ENCODE measurements at regions not wholly inside any gene's neighbourhood (a gene's known extent, or its start where the extent isn't known, plus 50 kb on each side); places are given as distances from the start of the nearest gene placed in this dataset.

DNA sequence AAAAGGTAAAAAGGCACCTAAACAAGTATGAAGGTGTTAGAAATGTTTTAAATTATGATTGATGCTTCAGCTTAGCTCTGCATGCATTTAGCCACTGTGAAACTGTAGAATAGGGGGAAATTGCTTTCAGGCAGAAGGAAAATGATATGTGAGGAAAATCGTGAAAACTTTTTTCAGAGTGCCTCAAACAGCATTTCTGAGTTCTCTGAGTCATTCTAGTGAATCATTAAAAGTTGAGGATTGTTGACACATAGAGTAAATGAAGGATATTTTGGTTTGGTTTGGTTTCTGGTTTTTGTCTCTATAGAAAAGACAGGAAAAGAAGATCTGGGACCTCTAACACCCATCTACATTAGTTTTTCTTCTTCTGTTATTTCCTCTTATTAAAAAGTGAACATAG is 332.5 kb upstream of the TRAM1L1 start:
- TF ChIP-seq, protein P1, sequence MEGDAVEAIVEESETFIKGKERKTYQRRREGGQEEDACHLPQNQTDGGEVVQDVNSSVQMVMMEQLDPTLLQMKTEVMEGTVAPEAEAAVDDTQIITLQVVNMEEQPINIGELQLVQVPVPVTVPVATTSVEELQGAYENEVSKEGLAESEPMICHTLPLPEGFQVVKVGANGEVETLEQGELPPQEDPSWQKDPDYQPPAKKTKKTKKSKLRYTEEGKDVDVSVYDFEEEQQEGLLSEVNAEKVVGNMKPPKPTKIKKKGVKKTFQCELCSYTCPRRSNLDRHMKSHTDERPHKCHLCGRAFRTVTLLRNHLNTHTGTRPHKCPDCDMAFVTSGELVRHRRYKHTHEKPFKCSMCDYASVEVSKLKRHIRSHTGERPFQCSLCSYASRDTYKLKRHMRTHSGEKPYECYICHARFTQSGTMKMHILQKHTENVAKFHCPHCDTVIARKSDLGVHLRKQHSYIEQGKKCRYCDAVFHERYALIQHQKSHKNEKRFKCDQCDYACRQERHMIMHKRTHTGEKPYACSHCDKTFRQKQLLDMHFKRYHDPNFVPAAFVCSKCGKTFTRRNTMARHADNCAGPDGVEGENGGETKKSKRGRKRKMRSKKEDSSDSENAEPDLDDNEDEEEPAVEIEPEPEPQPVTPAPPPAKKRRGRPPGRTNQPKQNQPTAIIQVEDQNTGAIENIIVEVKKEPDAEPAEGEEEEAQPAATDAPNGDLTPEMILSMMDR (IDR thresholded peaks at IDR 0.05; ENCODE audit: low read depth, low read length, missing control alignments), result no peak

DNA sequence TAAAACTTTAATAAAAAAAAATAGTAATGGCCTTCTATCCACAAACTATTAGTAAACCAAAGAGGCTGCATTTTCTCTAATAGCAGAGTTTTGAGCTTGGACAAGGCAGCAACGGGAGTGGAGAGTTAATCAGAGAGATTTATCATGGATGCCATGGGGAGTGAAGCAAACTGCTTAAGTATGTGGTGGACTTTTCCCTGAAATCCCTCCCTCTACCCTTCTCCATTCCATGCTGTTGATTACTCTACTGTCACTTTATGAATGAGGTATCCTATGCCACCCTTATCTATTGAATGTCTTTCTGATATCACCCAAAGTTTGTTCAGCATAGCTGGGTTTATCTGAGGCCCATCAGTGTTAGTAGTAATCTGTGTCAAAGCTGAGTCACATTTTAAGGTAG is 335.6 kb upstream of the TRAM1L1 start:
- TF ChIP-seq, protein P1 (IDR thresholded peaks at IDR 0.05; ENCODE audit: low read depth, low read length, missing control alignments), result no peak
- H3K4me3 ChIP-seq (replicated peaks; ENCODE audit: low read depth, low read length), result no peak overlapping the region
- DNase-seq (ENCODE audit: extremely low read depth, low read depth), result no peak

More for the DNA sequence above, 332.5 kb upstream of the TRAM1L1 start:
- no peak for DNase-seq (ENCODE audit: extremely low read depth, low read depth)
- H3K4me3 ChIP-seq (replicated peaks; ENCODE audit: low read depth, low read length), result no peak overlapping the region

DNA sequence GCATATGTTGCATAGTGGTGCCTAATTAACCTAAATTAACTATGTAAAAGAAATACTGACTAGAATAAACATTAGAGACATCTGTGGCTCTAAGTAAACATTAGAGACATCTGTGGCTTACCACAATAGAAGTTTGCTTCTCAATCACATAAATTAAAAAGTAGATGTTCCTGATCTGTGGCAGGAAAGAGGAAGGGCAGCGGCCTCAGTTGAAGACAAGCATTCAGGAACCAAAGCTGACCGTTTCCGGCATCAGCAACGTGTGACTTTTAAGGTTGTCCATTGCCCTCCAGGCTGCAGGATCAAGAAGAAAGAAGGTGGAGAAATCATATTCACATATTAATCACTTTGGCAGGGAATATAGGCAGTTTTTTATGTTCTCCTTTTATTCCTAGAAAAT is 336.3 kb upstream of the TRAM1L1 start:
- H3K4me3 ChIP-seq (replicated peaks; ENCODE audit: low read depth, low read length), result no peak overlapping the region
- no peak for DNase-seq (ENCODE audit: extremely low read depth, low read depth)
- TF ChIP-seq, protein P1 (IDR thresholded peaks at IDR 0.05; ENCODE audit: low read depth, low read length, missing control alignments), result no peak

DNA sequence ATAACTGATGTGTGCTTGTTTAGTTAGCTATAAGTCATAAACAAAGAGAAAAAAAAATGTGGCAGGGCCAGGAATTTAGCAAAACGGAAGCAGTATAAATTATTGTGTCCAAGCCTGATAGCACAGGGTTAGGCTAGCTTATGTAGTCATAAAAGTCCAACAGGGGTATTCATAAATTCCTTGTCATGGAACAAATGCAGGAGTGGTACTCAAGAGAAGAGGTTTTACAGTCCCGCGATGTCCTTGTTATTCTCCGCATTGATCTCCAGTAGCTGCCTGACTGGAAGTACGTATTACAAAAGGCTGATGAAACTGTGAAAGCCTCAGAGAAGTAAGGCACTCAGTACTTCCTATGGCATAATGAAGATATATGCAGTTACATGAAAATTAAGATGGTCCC is 336.9 kb upstream of the TRAM1L1 start:
- no peak overlapping the region for H3K4me3 ChIP-seq (replicated peaks; ENCODE audit: low read depth, low read length)
- TF ChIP-seq, protein P1 (IDR thresholded peaks at IDR 0.05; ENCODE audit: low read depth, low read length, missing control alignments), result no peak
- DNase-seq (ENCODE audit: extremely low read depth, low read depth), result no peak

DNA sequence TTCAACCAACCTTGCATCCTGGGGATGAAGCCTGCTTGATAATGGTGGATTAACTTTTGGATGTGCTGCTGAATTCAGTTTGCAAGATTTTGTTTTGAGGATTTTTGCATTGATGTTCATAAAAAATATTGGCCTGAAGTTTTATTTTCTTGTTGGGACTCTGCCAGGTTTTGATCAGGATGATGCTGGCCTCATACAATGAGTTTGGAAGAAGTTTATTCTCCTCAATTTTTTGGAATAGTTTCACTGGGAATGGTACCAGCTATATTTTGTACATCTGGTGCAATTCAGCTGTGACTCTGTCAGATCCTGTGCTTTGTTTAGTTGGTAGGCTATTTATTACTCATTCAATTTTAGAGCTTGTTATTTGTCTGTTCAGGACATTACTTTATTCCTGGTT is 340.3 kb upstream of the TRAM1L1 start:
- TF ChIP-seq, protein P1 (IDR thresholded peaks at IDR 0.05; ENCODE audit: low read depth, low read length, missing control alignments), result no peak
- H3K4me3 ChIP-seq (replicated peaks; ENCODE audit: low read depth, low read length), result no peak overlapping the region
- DNase-seq (ENCODE audit: extremely low read depth, low read depth), result no peak

DNA sequence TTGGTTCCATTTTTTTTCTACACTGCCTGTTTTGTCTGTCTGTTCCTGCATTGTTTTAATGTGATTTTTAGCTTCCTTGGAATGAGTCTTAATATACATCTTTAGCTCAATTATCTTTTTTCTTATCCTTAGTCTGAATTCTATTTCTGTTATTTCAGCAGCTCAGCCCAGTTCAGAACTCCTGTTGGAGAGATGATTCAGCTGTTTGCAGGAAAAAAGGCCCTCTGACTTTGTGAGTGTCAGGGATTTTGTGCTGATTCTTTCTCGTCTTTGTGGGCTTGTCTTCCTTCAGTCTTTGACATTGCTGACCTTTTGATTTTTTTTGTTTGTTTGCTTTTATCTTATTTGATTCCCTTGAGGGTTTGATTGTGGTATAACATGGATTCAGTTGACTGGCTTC is 343.2 kb upstream of the TRAM1L1 start:
- no peak for DNase-seq (ENCODE audit: extremely low read depth, low read depth)
- no peak overlapping the region for H3K4me3 ChIP-seq (replicated peaks; ENCODE audit: low read depth, low read length)
- TF ChIP-seq, protein P1 (IDR thresholded peaks at IDR 0.05; ENCODE audit: low read depth, low read length, missing control alignments), result no peak

DNA sequence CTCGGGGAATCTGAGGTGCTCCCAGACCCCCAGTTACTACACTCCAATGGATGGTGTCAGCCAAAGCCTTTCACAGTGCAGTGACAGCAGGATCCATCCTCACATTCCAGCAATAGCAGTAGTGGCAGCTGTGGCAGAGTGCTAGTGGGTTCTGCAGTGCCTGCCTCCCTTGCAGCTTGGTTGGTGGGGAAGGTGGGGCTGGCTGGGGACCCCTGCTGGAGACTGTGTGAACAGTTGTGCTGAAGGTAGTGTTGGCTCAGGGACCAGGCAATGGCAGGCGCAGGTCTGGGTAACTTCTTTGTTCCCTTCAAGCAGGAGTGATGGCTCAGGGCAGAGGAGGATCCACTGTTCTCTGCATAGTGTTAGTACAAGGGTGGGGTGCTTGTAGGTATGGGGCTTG is 343.7 kb upstream of the TRAM1L1 start:
- no peak for DNase-seq (ENCODE audit: extremely low read depth, low read depth)
- TF ChIP-seq, protein P1 (IDR thresholded peaks at IDR 0.05; ENCODE audit: low read depth, low read length, missing control alignments), result no peak
- H3K4me3 ChIP-seq (replicated peaks; ENCODE audit: low read depth, low read length), result no peak overlapping the region

All from HFF-Myc (cell line).